ENCODE measurements at regions not wholly inside any gene's neighbourhood (a gene's known extent, or its start where the extent isn't known, plus 50 kb on each side); places are given as distances from the start of the nearest gene placed in this dataset.
A peak's percentile ranks its signal among the peaks of the same experiment; 100 is the strongest.

DNA sequence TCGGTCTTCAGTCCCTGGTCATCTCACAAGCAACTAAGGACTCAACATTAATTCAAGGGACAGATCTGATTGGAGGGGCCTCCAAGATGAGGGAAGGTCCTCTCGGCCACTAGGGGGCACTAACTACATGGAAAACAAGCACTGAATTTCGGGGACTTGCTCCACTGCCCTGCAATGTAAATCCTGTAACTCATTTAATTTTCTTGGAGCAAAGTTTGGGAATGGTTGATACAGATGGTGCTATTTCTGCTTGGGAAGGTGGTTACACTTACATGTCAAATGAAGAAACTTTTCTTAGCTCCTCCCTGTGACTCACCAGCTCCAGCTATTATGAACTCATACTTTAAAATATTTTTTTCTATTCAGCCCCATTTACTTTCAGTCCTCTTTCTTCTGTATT, 97.4 kb upstream of the KCNJ15 start:
- no peak for DNase-seq (ENCODE audit: low read depth)
- TF ChIP-seq, protein P1, sequence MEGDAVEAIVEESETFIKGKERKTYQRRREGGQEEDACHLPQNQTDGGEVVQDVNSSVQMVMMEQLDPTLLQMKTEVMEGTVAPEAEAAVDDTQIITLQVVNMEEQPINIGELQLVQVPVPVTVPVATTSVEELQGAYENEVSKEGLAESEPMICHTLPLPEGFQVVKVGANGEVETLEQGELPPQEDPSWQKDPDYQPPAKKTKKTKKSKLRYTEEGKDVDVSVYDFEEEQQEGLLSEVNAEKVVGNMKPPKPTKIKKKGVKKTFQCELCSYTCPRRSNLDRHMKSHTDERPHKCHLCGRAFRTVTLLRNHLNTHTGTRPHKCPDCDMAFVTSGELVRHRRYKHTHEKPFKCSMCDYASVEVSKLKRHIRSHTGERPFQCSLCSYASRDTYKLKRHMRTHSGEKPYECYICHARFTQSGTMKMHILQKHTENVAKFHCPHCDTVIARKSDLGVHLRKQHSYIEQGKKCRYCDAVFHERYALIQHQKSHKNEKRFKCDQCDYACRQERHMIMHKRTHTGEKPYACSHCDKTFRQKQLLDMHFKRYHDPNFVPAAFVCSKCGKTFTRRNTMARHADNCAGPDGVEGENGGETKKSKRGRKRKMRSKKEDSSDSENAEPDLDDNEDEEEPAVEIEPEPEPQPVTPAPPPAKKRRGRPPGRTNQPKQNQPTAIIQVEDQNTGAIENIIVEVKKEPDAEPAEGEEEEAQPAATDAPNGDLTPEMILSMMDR (IDR thresholded peaks at IDR 0.05; ENCODE audit: insufficient read depth, low read length, poor library complexity, severe bottlenecking), result peak; percentile 78
- H3K4me3 ChIP-seq (ENCODE audit: low read depth, low read length), result no peak overlapping the region
- H3K27me3 ChIP-seq (ENCODE audit: control insufficient read depth, insufficient read depth, low read length), result no peaks in the 10 kb centered on the region
- H3K36me3 ChIP-seq (ENCODE audit: control insufficient read depth, insufficient read depth, low read length), result no peaks in the 10 kb centered on the region

DNA sequence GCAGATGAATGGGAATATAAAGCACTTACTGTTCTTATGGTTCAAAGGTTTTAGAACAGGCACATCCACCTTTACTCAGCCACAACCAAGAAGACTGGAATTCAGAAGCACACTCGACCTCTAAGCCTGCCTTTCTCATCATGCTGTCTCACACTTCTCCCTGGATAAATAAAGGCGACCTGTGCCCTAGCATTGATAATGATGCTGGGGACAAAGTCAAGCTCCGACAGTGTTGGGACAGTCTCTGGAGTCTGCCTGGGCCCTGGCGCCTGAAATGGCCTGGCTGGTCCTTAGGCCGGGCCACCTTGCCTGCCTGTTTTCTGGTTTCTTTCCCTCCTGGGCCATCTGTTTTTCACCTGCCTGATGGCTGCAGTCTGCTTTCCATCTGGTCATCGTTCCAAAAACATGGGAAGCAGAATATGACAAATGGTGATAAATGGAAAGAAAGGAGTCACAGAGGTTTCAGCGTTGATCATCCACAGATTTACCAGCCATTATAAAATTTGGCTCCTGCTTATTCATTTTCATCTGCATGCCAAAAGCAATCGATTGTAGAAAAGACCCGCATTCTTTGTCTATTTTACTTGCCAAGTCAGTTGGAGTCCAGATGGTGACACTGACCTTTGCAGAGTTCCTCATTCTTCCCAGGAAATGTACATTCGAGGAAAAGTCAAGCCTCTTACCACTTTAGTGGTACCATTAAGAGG, 91.2 kb upstream of the KCNJ15 start:
- Histone ChIP-seq H3K27me3 (ENCODE audit: control insufficient read depth, insufficient read depth, low read length) (no peaks in the 10 kb centered on the region), H3K4me3 (ENCODE audit: low read depth, low read length) (no peak overlapping the region), H3K36me3 (ENCODE audit: control insufficient read depth, insufficient read depth, low read length) (no peaks in the 10 kb centered on the region)
- DNase-seq (ENCODE audit: low read depth), result no peak
- TF ChIP-seq, protein P1 (IDR thresholded peaks at IDR 0.05; ENCODE audit: insufficient read depth, low read length, poor library complexity, severe bottlenecking), result no peak

DNA sequence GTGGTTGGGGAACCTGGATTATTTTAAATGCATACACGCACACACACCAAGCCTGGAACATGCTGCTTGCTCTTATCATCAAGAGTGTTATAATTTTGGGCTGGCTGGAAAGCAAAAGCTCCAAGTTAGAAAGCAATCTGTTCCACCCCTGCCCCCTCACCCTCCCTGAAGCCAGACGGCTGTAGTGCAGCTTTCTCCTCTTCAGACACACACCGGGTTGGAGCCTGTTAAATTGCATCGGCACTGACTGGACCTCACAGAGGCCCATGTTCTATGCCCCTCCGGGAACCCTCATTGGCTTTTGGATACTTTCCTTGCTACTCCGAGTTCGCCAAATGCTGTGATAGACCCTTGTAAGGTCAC, 90.6 kb upstream of the KCNJ15 start:
- TF ChIP-seq, protein P1 (IDR thresholded peaks at IDR 0.05; ENCODE audit: insufficient read depth, low read length, poor library complexity, severe bottlenecking), result no peak
- DNase-seq (ENCODE audit: low read depth), result no peak
- H3K36me3 ChIP-seq (ENCODE audit: control insufficient read depth, insufficient read depth, low read length), result no peaks in the 10 kb centered on the region
- H3K27me3 ChIP-seq (ENCODE audit: control insufficient read depth, insufficient read depth, low read length), result no peaks in the 10 kb centered on the region
- no peak overlapping the region for H3K4me3 ChIP-seq (ENCODE audit: low read depth, low read length)

GRCh38 chr21:38167345-38167744, 89.4 kb upstream of the KCNJ15 start:
- H3K36me3 ChIP-seq (ENCODE audit: control insufficient read depth, insufficient read depth, low read length), result no peaks in the 10 kb centered on the region
- no peaks in the 10 kb centered on the region for H3K27me3 ChIP-seq (ENCODE audit: control insufficient read depth, insufficient read depth, low read length)
- DNase-seq (ENCODE audit: low read depth), result no peak
- TF ChIP-seq, protein P1 (IDR thresholded peaks at IDR 0.05; ENCODE audit: insufficient read depth, low read length, poor library complexity, severe bottlenecking), result no peak
- no peak overlapping the region for H3K4me3 ChIP-seq (ENCODE audit: low read depth, low read length)

GRCh38 chr21:38170283-38170682, 86.5 kb upstream of the KCNJ15 start:
- DNase-seq (ENCODE audit: low read depth), result no peak
- Histone ChIP-seq H3K36me3 (ENCODE audit: control insufficient read depth, insufficient read depth, low read length) (no peaks in the 10 kb centered on the region), H3K27me3 (ENCODE audit: control insufficient read depth, insufficient read depth, low read length) (no peaks in the 10 kb centered on the region), H3K4me3 (ENCODE audit: low read depth, low read length) (no peak overlapping the region)
- TF ChIP-seq, protein P1 (IDR thresholded peaks at IDR 0.05; ENCODE audit: insufficient read depth, low read length, poor library complexity, severe bottlenecking), result peak; percentile 82
